RWPE2 (cell line): ENCODE measurements at regions not wholly inside any gene's neighbourhood (a gene's known extent, or its start where the extent isn't known, plus 50 kb on each side); places are given as distances from the start of the nearest gene placed in this dataset.

Source experiments
- ATAC-seq: fragments of 200-7000 bp; cut with Tn5 transposase; 3 replicates; pipeline ENCODE4 v1.9.1; 2021; ENCODE audit warnings: low read depth
- DNase-seq: peaks from one replicate; pipeline ENCODE4 v3.0.0-alpha.2; 2020; ENCODE audit warnings: low spot score
- H3K27ac ChIP-seq: fragments of 450-650 bp; 2 replicates; pipeline ENCODE4 v1.5.1; 2017; ENCODE audit warnings: mild to moderate bottlenecking; ENCODE audit not compliant: poor library complexity, severe bottlenecking
- H3K27me3 ChIP-seq: fragments of 250-450 bp; sonication (Bioruptor Pico); 2 replicates; pipeline ENCODE4 v1.5.1; 2021; ENCODE audit warnings: mild to moderate bottlenecking, moderate library complexity; ENCODE audit not compliant: insufficient read depth, poor library complexity, severe bottlenecking
- H3K36me3 ChIP-seq: fragments of 250-450 bp; sonication (Bioruptor Pico); 2 replicates; pipeline ENCODE4 v1.5.1; 2020; ENCODE audit warnings: low read depth, mild to moderate bottlenecking, moderate library complexity
- H3K4me1 ChIP-seq: fragments of 250-450 bp; sonication (Bioruptor Pico); 2 replicates; pipeline ENCODE4 v1.5.1; 2021; ENCODE audit warnings: mild to moderate bottlenecking, moderate library complexity; ENCODE audit not compliant: insufficient read depth, poor library complexity, severe bottlenecking
- H3K4me3 ChIP-seq: fragments of 250-450 bp; sonication (Bioruptor Pico); 2 replicates; pipeline ENCODE4 v1.5.1; 2021; ENCODE audit warnings: mild to moderate bottlenecking, moderate library complexity; ENCODE audit not compliant: severe bottlenecking
- H3K9me3 ChIP-seq: fragments of 250-450 bp; sonication (Bioruptor Pico); 2 replicates; pipeline ENCODE4 v1.5.1; 2021; ENCODE audit warnings: mild to moderate bottlenecking, moderate library complexity; ENCODE audit not compliant: severe bottlenecking
- TF ChIP-seq, protein P1 (sequence below): fragments of 450-650 bp; IDR thresholded peaks from one replicate; pipeline ENCODE4 v1.5.1; 2017; ENCODE audit warnings: mild to moderate bottlenecking, moderate library complexity; ENCODE audit not compliant: poor library complexity, severe bottlenecking

DNA sequence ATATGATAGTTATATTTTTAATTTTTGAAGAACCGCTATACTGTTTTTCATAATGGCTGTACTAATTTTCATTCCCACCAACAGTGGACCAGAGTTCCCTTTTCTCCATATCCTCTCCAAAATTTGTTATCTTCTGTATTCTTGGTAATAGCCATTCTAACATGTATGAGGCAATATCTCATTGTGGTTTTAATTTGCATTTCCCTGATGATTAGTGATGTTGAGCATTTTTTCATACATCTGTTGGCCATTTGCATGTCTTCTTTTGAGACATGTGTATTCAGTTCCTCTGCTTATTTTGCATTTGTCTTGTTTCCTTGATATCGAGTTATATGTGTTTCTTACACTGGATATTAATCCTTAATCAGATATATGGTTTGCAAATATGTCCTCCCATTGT is 770.8 kb upstream of the MBL2 start:
- no peak for ATAC-seq
- DNase-seq, result no peak
- Histone ChIP-seq H3K36me3 (no peaks in the 10 kb centered on the region), H3K4me1 (no peaks in the 10 kb centered on the region), H3K27me3 (no peaks in the 10 kb centered on the region), H3K9me3 (no peaks in the 10 kb centered on the region), H3K27ac (no peak overlapping the region), H3K4me3 (no peak overlapping the region)
- TF ChIP-seq, protein P1, sequence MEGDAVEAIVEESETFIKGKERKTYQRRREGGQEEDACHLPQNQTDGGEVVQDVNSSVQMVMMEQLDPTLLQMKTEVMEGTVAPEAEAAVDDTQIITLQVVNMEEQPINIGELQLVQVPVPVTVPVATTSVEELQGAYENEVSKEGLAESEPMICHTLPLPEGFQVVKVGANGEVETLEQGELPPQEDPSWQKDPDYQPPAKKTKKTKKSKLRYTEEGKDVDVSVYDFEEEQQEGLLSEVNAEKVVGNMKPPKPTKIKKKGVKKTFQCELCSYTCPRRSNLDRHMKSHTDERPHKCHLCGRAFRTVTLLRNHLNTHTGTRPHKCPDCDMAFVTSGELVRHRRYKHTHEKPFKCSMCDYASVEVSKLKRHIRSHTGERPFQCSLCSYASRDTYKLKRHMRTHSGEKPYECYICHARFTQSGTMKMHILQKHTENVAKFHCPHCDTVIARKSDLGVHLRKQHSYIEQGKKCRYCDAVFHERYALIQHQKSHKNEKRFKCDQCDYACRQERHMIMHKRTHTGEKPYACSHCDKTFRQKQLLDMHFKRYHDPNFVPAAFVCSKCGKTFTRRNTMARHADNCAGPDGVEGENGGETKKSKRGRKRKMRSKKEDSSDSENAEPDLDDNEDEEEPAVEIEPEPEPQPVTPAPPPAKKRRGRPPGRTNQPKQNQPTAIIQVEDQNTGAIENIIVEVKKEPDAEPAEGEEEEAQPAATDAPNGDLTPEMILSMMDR, result no peak

DNA sequence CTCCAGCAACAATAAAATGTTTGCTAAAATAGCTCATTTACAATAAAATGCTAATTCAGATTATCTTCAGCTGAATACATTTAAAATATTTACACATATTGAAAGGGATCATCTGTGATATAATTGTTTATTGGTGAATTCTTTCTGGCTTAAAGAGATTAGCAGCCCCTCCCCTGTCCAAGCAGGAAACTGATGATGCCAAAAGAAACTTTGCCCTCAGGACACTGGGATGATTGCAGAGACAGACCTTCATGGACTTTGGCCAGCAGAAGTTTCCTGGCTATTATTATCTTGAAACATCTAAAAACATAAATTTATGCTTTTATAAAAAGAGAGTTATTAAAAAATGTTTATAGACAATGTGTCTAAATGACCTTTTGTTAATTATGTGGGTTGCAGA is 764.9 kb upstream of the MBL2 start:
- TF ChIP-seq, protein P1, result no peak
- H3K27me3 ChIP-seq, result no peaks in the 10 kb centered on the region
- DNase-seq, result no peak
- no peaks in the 10 kb centered on the region for H3K36me3 ChIP-seq
- 0 out of 3 replicates have a peak, but pooled peaks have one; percentile 35 for ATAC-seq
- no peaks in the 10 kb centered on the region for H3K9me3 ChIP-seq
- H3K4me1 ChIP-seq, result peaks cover 5% of the 10 kb centered on the region
- H3K27ac ChIP-seq, result no peak overlapping the region
- no peak overlapping the region for H3K4me3 ChIP-seq

DNA sequence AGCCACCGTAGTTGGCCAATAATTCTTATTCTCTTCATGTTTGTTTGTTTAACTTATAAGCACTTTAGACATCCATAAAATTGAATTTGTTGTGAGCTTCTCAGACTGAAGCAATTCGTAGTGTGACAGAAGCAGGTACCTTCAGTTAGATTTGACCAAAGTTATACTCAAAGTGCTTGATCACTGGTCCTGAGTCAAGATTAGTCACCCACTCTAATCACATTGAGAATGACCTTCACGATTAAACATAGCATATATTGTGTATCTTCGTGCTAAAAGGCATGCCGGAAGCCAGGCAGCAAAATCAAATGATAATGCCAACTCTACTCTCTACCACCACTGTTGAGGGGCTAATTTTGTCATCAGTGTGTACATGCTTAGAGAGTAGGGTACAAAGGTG is 763.7 kb upstream of the MBL2 start:
- H3K36me3 ChIP-seq, result no peaks in the 10 kb centered on the region
- DNase-seq, result no peak
- no peaks in the 10 kb centered on the region for H3K9me3 ChIP-seq
- peaks cover 5% of the 10 kb centered on the region for H3K4me1 ChIP-seq
- no peak for ATAC-seq
- H3K27ac ChIP-seq, result no peak overlapping the region
- no peak overlapping the region for H3K4me3 ChIP-seq
- TF ChIP-seq, protein P1, result no peak
- no peaks in the 10 kb centered on the region for H3K27me3 ChIP-seq

GRCh38 chr10:53534428-53534827 is 761.8 kb upstream of the MBL2 start:
- ATAC-seq (no peak), DNase-seq (no peak)
- Histone ChIP-seq H3K9me3 (no peaks in the 10 kb centered on the region), H3K27ac (no peak overlapping the region), H3K36me3 (no peaks in the 10 kb centered on the region), H3K4me1 (peaks cover 5% of the 10 kb centered on the region), H3K4me3 (no peak overlapping the region), H3K27me3 (no peaks in the 10 kb centered on the region)
- TF ChIP-seq, protein P1, result no peak

- Histone ChIP-seq H3K36me3 (no peaks in the 10 kb centered on the region), H3K27me3 (no peaks in the 10 kb centered on the region), H3K9me3 (no peaks in the 10 kb centered on the region), H3K4me3 (no peak overlapping the region), H3K27ac (no peak overlapping the region), H3K4me1 (no peaks in the 10 kb centered on the region)
- DNase-seq, result no peak
- TF ChIP-seq, protein P1, result no peak
- no peak for ATAC-seq
Measured at GRCh38 chr10:53528974-53529373, 756.4 kb upstream of the MBL2 start.
